ENCODE measurements at regions not wholly inside any gene's neighbourhood (a gene's known extent, or its start where the extent isn't known, plus 50 kb on each side); places are given as distances from the start of the nearest gene placed in this dataset.

DNA sequence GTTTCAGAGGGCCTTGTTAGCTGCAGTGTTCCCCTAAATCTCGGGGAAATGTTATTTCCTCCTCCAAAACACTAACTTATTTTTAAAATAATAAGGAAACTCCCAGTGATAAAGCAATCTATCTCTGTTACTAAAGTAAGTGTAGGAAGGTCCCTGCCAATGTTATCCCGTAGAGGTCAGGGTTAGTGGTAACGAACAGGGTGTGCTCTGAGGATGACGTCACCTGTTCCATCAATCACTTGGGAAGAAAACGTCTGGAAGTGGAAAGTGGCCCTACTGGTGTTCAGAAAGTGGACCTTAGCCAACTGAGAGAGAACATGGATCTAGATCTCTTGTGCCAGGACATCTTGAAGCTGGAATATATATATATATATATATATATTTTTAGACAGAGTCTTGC lies 249.5 kb downstream of the BCOR start:
- Histone ChIP-seq H3K36me3 (ENCODE audit: low read depth) (no peaks in the 10 kb centered on the region), H3F3A (ENCODE audit: insufficient read depth) (no peaks in the 10 kb centered on the region), H4K20me1 (ENCODE audit: insufficient read depth) (no peaks in the 10 kb centered on the region), H3K4me1 (ENCODE audit: insufficient read depth) (0 out of 2 replicates have a peak, but pooled peaks cover 2% of the 10 kb centered on the region), H2AFZ (no peak overlapping the region), H3K9ac (no peak overlapping the region), H3K4me2 (ENCODE audit: unreplicated experiment) (no peak overlapping the region), H3K4me3 (no peak overlapping the region), H3K27me3 (replicated peaks; ENCODE audit: insufficient read depth) (no peaks in the 10 kb centered on the region), H3K9me3 (ENCODE audit: low read depth) (no peaks in the 10 kb centered on the region), H3K9me2 (ENCODE audit: insufficient read depth) (no peaks in the 10 kb centered on the region), H3K79me2 (ENCODE audit: insufficient read depth) (no peaks in the 10 kb centered on the region), H3K27ac (no peak overlapping the region)
- TF ChIP-seq EZH2 (IDR thresholded peaks at IDR 0.05; ENCODE audit: insufficient read depth, poor library complexity, severe bottlenecking) = no peak
- no peak for TF ChIP-seq EZH2phosphoT487 (IDR thresholded peaks at IDR 0.05; ENCODE audit: insufficient read depth, low read depth)
- in situ Hi-C loops (cut with MboI) = no loop called here
- no peak for DNase-seq
- WGBS, 2 experiments (ENCODE audit: low coverage in 1 of 2, low lambda C conversion rate in 2 of 2, missing lambda C conversion rate in 2 of 2) = 49 to 52% methylated on average over 5 of the region's 5 CpGs

DNA sequence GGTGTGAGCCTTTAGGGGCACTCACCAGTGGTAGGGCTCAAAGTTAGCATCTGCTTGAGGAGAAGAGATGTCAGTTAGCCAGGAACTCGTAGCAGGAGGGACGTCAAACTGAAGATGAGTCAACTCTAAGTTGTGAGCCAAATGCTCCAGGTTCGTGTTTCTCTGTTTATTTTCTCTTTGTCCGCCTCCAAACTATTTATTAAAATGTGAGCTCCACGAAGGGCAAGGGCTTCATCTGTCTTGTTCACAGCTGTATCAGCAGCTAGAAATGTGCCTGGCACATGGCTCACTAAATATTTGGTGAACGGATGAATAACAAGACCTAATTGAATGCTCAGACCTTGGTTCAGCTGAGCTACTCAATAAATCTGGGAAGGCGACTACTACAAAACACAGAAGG lies 248.9 kb downstream of the BCOR start:
- peak overlapping the region; percentile 54 for H3K27ac ChIP-seq
- no peak overlapping the region for H2AFZ ChIP-seq
- no peaks in the 10 kb centered on the region for H3K36me3 ChIP-seq (ENCODE audit: low read depth)
- 11 to 12% methylated on average over 7 of the region's 7 CpGs for WGBS, 2 experiments (ENCODE audit: low coverage in 1 of 2, low lambda C conversion rate in 2 of 2, missing lambda C conversion rate in 2 of 2)
- no peaks in the 10 kb centered on the region for H3K9me2 ChIP-seq (ENCODE audit: insufficient read depth)
- H3K27me3 ChIP-seq (replicated peaks; ENCODE audit: insufficient read depth) = no peaks in the 10 kb centered on the region
- 0 out of 2 replicates have a peak, but pooled peaks cover 2% of the 10 kb centered on the region for H3K4me1 ChIP-seq (ENCODE audit: insufficient read depth)
- TF ChIP-seq EZH2phosphoT487 (IDR thresholded peaks at IDR 0.05; ENCODE audit: insufficient read depth, low read depth) (no peak), EZH2 (IDR thresholded peaks at IDR 0.05; ENCODE audit: insufficient read depth, poor library complexity, severe bottlenecking) (no peak)
- in situ Hi-C loops (cut with MboI) = no loop called here
- no peak overlapping the region for H3K9ac ChIP-seq
- H3K4me3 ChIP-seq = no peak overlapping the region
- no peaks in the 10 kb centered on the region for H3K79me2 ChIP-seq (ENCODE audit: insufficient read depth)
- no peak overlapping the region for H3K4me2 ChIP-seq (ENCODE audit: unreplicated experiment)
- DNase-seq = peak; percentile 81
- H3F3A ChIP-seq (ENCODE audit: insufficient read depth) = no peaks in the 10 kb centered on the region
- H3K9me3 ChIP-seq (ENCODE audit: low read depth) = no peaks in the 10 kb centered on the region
- H4K20me1 ChIP-seq (ENCODE audit: insufficient read depth) = no peaks in the 10 kb centered on the region

DNA sequence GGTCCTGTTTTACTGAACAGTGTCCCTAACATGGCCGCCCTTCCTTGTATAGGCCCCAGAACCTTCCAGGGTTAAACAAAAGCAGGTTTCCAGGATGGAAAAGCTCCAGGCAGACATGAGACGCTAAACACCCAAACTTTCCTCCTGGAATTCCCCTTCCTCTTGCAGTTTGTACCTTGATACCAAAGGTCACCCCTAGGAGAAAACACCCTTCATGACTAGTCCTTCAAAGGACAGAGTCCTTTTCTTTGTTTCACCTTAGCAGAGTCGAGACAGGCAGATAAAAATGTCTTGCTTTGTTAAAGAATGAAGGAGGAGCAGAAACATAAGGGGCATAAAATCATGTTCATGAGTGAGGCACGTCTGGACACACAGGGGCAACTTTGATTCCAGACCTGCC lies 247.5 kb downstream of the BCOR start:
- Histone ChIP-seq H3K27me3 (replicated peaks; ENCODE audit: insufficient read depth) (no peaks in the 10 kb centered on the region), H3K27ac (no peak overlapping the region), H2AFZ (no peak overlapping the region), H3F3A (ENCODE audit: insufficient read depth) (no peaks in the 10 kb centered on the region), H3K36me3 (ENCODE audit: low read depth) (no peaks in the 10 kb centered on the region), H3K9ac (no peak overlapping the region), H3K79me2 (ENCODE audit: insufficient read depth) (no peaks in the 10 kb centered on the region), H3K9me3 (ENCODE audit: low read depth) (no peaks in the 10 kb centered on the region), H3K4me3 (no peak overlapping the region), H3K4me1 (ENCODE audit: insufficient read depth) (0 out of 2 replicates have a peak, but pooled peaks cover 3% of the 10 kb centered on the region), H4K20me1 (ENCODE audit: insufficient read depth) (no peaks in the 10 kb centered on the region), H3K9me2 (ENCODE audit: insufficient read depth) (no peaks in the 10 kb centered on the region), H3K4me2 (ENCODE audit: unreplicated experiment) (no peak overlapping the region)
- DNase-seq = no peak
- WGBS, 2 experiments (ENCODE audit: low coverage in 1 of 2, low lambda C conversion rate in 2 of 2, missing lambda C conversion rate in 2 of 2) = 74 to 78% methylated on average over 4 of the region's 4 CpGs
- in situ Hi-C loops (cut with MboI) = no loop called here
- no peak for TF ChIP-seq EZH2 (IDR thresholded peaks at IDR 0.05; ENCODE audit: insufficient read depth, poor library complexity, severe bottlenecking)
- TF ChIP-seq EZH2phosphoT487 (IDR thresholded peaks at IDR 0.05; ENCODE audit: insufficient read depth, low read depth) = no peak

DNA sequence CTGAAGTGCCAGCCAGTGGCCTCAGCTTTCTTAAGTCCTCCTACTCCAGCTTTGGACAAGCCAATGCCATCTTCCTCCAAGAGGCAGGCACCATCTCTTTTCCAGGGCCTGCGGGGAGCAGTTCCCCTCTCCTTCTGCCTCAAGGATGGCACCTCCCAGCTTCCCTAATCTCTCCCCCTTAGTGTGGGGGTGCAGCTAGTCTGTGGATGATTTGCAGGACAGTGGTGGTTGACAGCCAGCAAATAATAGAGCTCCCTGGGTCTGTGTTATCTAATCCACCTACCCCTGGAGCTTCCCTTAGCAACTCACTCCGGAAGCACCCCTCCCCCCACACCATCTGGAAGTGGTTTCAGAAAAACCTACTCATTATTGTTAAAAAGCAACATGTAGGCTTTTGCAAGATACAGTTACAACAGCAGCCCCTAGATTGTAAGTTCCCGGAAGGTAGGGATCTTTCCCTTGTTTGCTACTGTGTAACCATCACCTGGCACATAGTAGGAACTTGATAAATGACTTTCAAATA lies 247.1 kb downstream of the BCOR start:
- Histone ChIP-seq H3K9ac (no peak overlapping the region), H3K27ac (no peak overlapping the region), H3F3A (ENCODE audit: insufficient read depth) (no peaks in the 10 kb centered on the region), H3K9me3 (ENCODE audit: low read depth) (no peaks in the 10 kb centered on the region), H2AFZ (no peak overlapping the region), H3K4me2 (ENCODE audit: unreplicated experiment) (no peak overlapping the region), H3K9me2 (ENCODE audit: insufficient read depth) (no peaks in the 10 kb centered on the region), H3K79me2 (ENCODE audit: insufficient read depth) (no peaks in the 10 kb centered on the region), H3K36me3 (ENCODE audit: low read depth) (no peaks in the 10 kb centered on the region), H4K20me1 (ENCODE audit: insufficient read depth) (no peaks in the 10 kb centered on the region), H3K27me3 (replicated peaks; ENCODE audit: insufficient read depth) (no peaks in the 10 kb centered on the region), H3K4me1 (ENCODE audit: insufficient read depth) (peaks cover 8% of the 10 kb centered on the region; the same call in 1 of the 2 replicates), H3K4me3 (no peak overlapping the region)
- DNase-seq = peak; percentile 52
- TF ChIP-seq EZH2phosphoT487 (IDR thresholded peaks at IDR 0.05; ENCODE audit: insufficient read depth, low read depth) (no peak), EZH2 (IDR thresholded peaks at IDR 0.05; ENCODE audit: insufficient read depth, poor library complexity, severe bottlenecking) (no peak)
- WGBS, 2 experiments (ENCODE audit: low coverage in 1 of 2, low lambda C conversion rate in 2 of 2, missing lambda C conversion rate in 2 of 2) = 60 to 61% methylated on average over 3 of the region's 3 CpGs
- in situ Hi-C loops (cut with MboI) = no loop called here
